WTC11 (cell line): ENCODE measurements at regions not wholly inside any gene's neighbourhood (a gene's known extent, or its start where the extent isn't known, plus 50 kb on each side); places are given as distances from the start of the nearest gene placed in this dataset.
"Not testable (repeated sequence)": the region's sequence is repeated elsewhere in the genome, so short reads cannot be mapped to it uniquely, and the experiment has no call there.

ENCODE experiments used
- ATAC-seq: fragments of 200-7000 bp; cut with Tn5 transposase; 2 replicates; pipeline ENCODE4 v1.10.0; 2021; ENCODE audit warnings: mild to moderate bottlenecking, moderate library complexity
- CTCF ChIA-PET: fragments of 300-600 bp; sonication (Branson Sonifier 250); formaldehyde crosslinking; loops from one replicate; lab custom pipeline; 2021; ENCODE audit warnings: antibody characterized with exemption; lab: Charles Lee
- POLR2A ChIA-PET: fragments of 350-600 bp; sonication (Branson Sonifier 250); formaldehyde crosslinking; loops from one replicate; lab custom pipeline; 2021; ENCODE audit warnings: antibody characterized with exemption; lab: Charles Lee
- DNase-seq: peaks from one replicate; pipeline ENCODE4 v3.0.0; 2021; ENCODE audit warnings: low spot score
- H3K27ac Mint-ChIP-seq: 2 replicates; pipeline ENCODE4 v1.8.0; 2021; ENCODE audit warnings: mixed read lengths
- H3K27me3 Mint-ChIP-seq: 2 replicates; pipeline ENCODE4 v1.8.0; 2021; ENCODE audit warnings: low read depth, mild to moderate bottlenecking, moderate library complexity, mixed read lengths
- H3K36me3 Mint-ChIP-seq: 2 replicates; pipeline ENCODE4 v1.8.0; 2021; ENCODE audit warnings: mixed read lengths
- H3K4me1 Mint-ChIP-seq: 2 replicates; pipeline ENCODE4 v1.8.0; 2022; ENCODE audit warnings: mixed read lengths
- H3K4me3 Mint-ChIP-seq: 2 replicates; pipeline ENCODE4 v1.8.0; 2021; ENCODE audit warnings: mild to moderate bottlenecking, moderate library complexity, mixed read lengths
- H3K9me3 Mint-ChIP-seq: 2 replicates; pipeline ENCODE4 v1.8.0; 2021; ENCODE audit warnings: mixed read lengths
- ATF2 ChIP-seq: sonication (generic); formaldehyde crosslinking; IDR thresholded peaks from 2 replicates; pipeline ENCODE4 v1.8.1; 2022; ENCODE audit warnings: low read depth, missing genetic modification reagents, borderline replicate concordance
- ATF6 ChIP-seq: sonication (generic); formaldehyde crosslinking; IDR thresholded peaks from 2 replicates; pipeline ENCODE4 v1.8.1; 2023; ENCODE audit warnings: mild to moderate bottlenecking, missing genetic modification reagents
- CBFB ChIP-seq: sonication (generic); formaldehyde crosslinking; IDR thresholded peaks from 2 replicates; pipeline ENCODE4 v1.8.1; 2022; ENCODE audit warnings: mild to moderate bottlenecking, low read depth, missing genetic modification reagents
- ELF4 ChIP-seq: sonication (generic); formaldehyde crosslinking; IDR thresholded peaks from 2 replicates; pipeline ENCODE4 v1.8.1; 2022; ENCODE audit warnings: low read depth, mild to moderate bottlenecking, moderate library complexity, missing genetic modification reagents
- ERG ChIP-seq: fragments of 250-450 bp; sonication (Bioruptor Pico); IDR thresholded peaks from 2 replicates; pipeline ENCODE4 v1.8.0; 2021; ENCODE audit warnings: mild to moderate bottlenecking
- GTF2I ChIP-seq: fragments of 250-450 bp; sonication (Bioruptor Pico); conservative IDR thresholded peaks from 2 replicates; pipeline ENCODE4 v1.4.0; 2021; ENCODE audit warnings: mild to moderate bottlenecking
- HMGXB4 ChIP-seq: sonication (generic); formaldehyde crosslinking; IDR thresholded peaks from 2 replicates; pipeline ENCODE4 v1.8.1; 2023; ENCODE audit warnings: mild to moderate bottlenecking, moderate library complexity, missing genetic modification reagents
- IRF1 ChIP-seq: sonication (generic); formaldehyde crosslinking; IDR thresholded peaks from 2 replicates; pipeline ENCODE4 v1.8.0; 2023; ENCODE audit warnings: missing genetic modification reagents
- IRF2 ChIP-seq: sonication (generic); formaldehyde crosslinking; IDR thresholded peaks from 2 replicates; pipeline ENCODE4 v1.8.0; 2022; ENCODE audit warnings: low read depth, missing genetic modification reagents, borderline replicate concordance
- NFE2L1 ChIP-seq: sonication (generic); formaldehyde crosslinking; IDR thresholded peaks from 2 replicates; pipeline ENCODE4 v1.8.1; 2023; ENCODE audit warnings: missing genetic modification reagents
- USF1 ChIP-seq: sonication (generic); formaldehyde crosslinking; IDR thresholded peaks from 2 replicates; pipeline ENCODE4 v1.8.0; 2022; ENCODE audit warnings: mild to moderate bottlenecking, missing genetic modification reagents
- ZBTB43 ChIP-seq: sonication (generic); formaldehyde crosslinking; IDR thresholded peaks from 2 replicates; pipeline ENCODE4 v1.8.1; 2023; ENCODE audit warnings: mild to moderate bottlenecking, missing genetic modification reagents
- ZNF121 ChIP-seq: sonication (generic); formaldehyde crosslinking; IDR thresholded peaks from 2 replicates; pipeline ENCODE4 v1.8.0; 2023; ENCODE audit warnings: missing genetic modification reagents
- ZNF138 ChIP-seq: sonication (generic); formaldehyde crosslinking; conservative IDR thresholded peaks from 2 replicates; pipeline ENCODE4 v1.8.1; 2022; ENCODE audit warnings: mild to moderate bottlenecking, moderate library complexity, missing genetic modification reagents
- ZNF232 ChIP-seq: sonication (generic); formaldehyde crosslinking; IDR thresholded peaks from 2 replicates; pipeline ENCODE4 v1.8.0; 2022; ENCODE audit warnings: mild to moderate bottlenecking, missing genetic modification reagents

- no peak for DNase-seq
- peaks cover 3% of the 10 kb centered on the region; the same call in 1 of the 2 replicates for H3K27me3 Mint-ChIP-seq
- ChIA-PET POLR2A (no interaction called here), CTCF (no interaction called here)
- ATAC-seq: no peak
- peaks cover 89% of the 10 kb centered on the region for H3K9me3 Mint-ChIP-seq
- H3K4me3 Mint-ChIP-seq: no peak overlapping the region
- TF ChIP-seq ZBTB43 (CRISPR knock-in tag): no peak
- TF ChIP-seq CBFB (CRISPR knock-in tag): no peak
- no peak for TF ChIP-seq ATF6 (CRISPR knock-in tag)
- TF ChIP-seq ELF4 (CRISPR knock-in tag): no peak
- no peak for TF ChIP-seq ZNF138 (CRISPR knock-in tag)
- no peak for TF ChIP-seq HMGXB4
- TF ChIP-seq ERG: no peak
- no peak for TF ChIP-seq IRF2
- no peak for TF ChIP-seq NFE2L1
- no peak for TF ChIP-seq IRF1 (CRISPR knock-in tag)
- no peak for TF ChIP-seq ZNF232
- TF ChIP-seq ZNF121 (CRISPR knock-in tag): no peak
- TF ChIP-seq GTF2I (CRISPR knock-in tag): no peak
- TF ChIP-seq ATF2 (CRISPR knock-in tag): no peak
- TF ChIP-seq USF1 (CRISPR knock-in tag): no peak
- no peaks in the 10 kb centered on the region for H3K4me1 Mint-ChIP-seq
- peaks cover 67% of the 10 kb centered on the region for H3K36me3 Mint-ChIP-seq
- no peak overlapping the region for H3K27ac Mint-ChIP-seq
Measured at GRCh38 chr16:8402981-8403843, 187.1 kb downstream of the TMEM114 start.

GRCh38 chr16:8400683-8401082 lies 189.6 kb downstream of the TMEM114 start:
- POLR2A ChIA-PET, H3K4me3 Mint-ChIP-seq, CTCF ChIA-PET, H3K4me1 Mint-ChIP-seq, H3K27ac Mint-ChIP-seq, DNase-seq, H3K27me3 Mint-ChIP-seq, ATAC-seq: not testable (repeated sequence)
- peaks cover 86% of the 10 kb centered on the region for H3K9me3 Mint-ChIP-seq
- peaks cover 65% of the 10 kb centered on the region for H3K36me3 Mint-ChIP-seq
